Upper lobe of right lung (tissue), 1 donor: ENCODE measurements at regions not wholly inside any gene's neighbourhood (a gene's known extent, or its start where the extent isn't known, plus 50 kb on each side); places are given as distances from the start of the nearest gene placed in this dataset.

Experiments used
- ATAC-seq: fragments of 200-7000 bp; cut with Tn5 transposase; one replicate; pipeline ENCODE4 v1.9.1; 2020; ENCODE audit warnings: mild to moderate bottlenecking, moderate library complexity
- DNase-seq: peaks from one replicate; pipeline ENCODE4 v3.0.0-alpha.2; 2020
- H3K27ac ChIP-seq: fragments of 200-600 bp; one replicate; pipeline ENCODE4 v1.8.0; 2022
- H3K27me3 ChIP-seq: fragments of 200-600 bp; one replicate; pipeline ENCODE4 v1.8.0; 2022; ENCODE audit warnings: mild to moderate bottlenecking
- H3K36me3 ChIP-seq: fragments of 200-600 bp; one replicate; pipeline ENCODE4 v1.8.0; 2022
- H3K4me1 ChIP-seq: fragments of 200-600 bp; one replicate; pipeline ENCODE4 v1.8.0; 2022
- H3K4me3 ChIP-seq: fragments of 200-600 bp; one replicate; pipeline ENCODE4 v1.8.0; 2022; ENCODE audit warnings: mild to moderate bottlenecking
- H3K9me3 ChIP-seq: fragments of 200-600 bp; one replicate; pipeline ENCODE4 v1.8.0; 2022
- CTCF ChIP-seq: fragments of 200-600 bp; IDR thresholded peaks from one replicate; pipeline ENCODE4 v1.8.0; 2022; ENCODE audit warnings: antibody characterized with exemption
- intact Hi-C: fragments of 100-400 bp; cut with DNase I; formaldehyde crosslinking; loops from one replicate; pipeline ENCODE4 v1.11.0; 2022
- donor health status: DM: no; HTN: yes; CAD: no; lungs with severe emphysema.

GRCh38 chr21:28763809-28764418, 228.8 kb downstream of the LTN1 start:
- Histone ChIP-seq H3K27me3 (no peaks in the 10 kb centered on the region), H3K9me3 (no peaks in the 10 kb centered on the region), H3K4me3 (no peak overlapping the region), H3K36me3 (no peaks in the 10 kb centered on the region), H3K27ac (no peak overlapping the region), H3K4me1 (no peaks in the 10 kb centered on the region)
- intact Hi-C loops, result no loop called here
- no peak for TF ChIP-seq CTCF
- no peak for DNase-seq
- no peak for ATAC-seq

- no peak for DNase-seq
- no peak for TF ChIP-seq CTCF
Measured at GRCh38 chr21:28762357-28762735, 230.3 kb downstream of the LTN1 start.

GRCh38 chr21:28761674-28762356, 230.9 kb downstream of the LTN1 start:
- Histone ChIP-seq H3K27me3 (no peaks in the 10 kb centered on the region), H3K9me3 (no peaks in the 10 kb centered on the region), H3K27ac (no peak overlapping the region), H3K36me3 (no peaks in the 10 kb centered on the region), H3K4me1 (no peaks in the 10 kb centered on the region), H3K4me3 (no peak overlapping the region)
- intact Hi-C loops, result no loop called here
- no peak for TF ChIP-seq CTCF
- no peak for DNase-seq
- ATAC-seq, result no peak

More at GRCh38 chr21:28762357-28762735, 230.3 kb downstream of the LTN1 start:
- intact Hi-C loops, result no loop called here
- no peak overlapping the region for H3K27ac ChIP-seq
- no peak overlapping the region for H3K4me3 ChIP-seq
- H3K9me3 ChIP-seq, result no peaks in the 10 kb centered on the region
- H3K36me3 ChIP-seq, result no peaks in the 10 kb centered on the region
- no peaks in the 10 kb centered on the region for H3K4me1 ChIP-seq
- ATAC-seq, result no peak
- H3K27me3 ChIP-seq, result no peaks in the 10 kb centered on the region

- H3K27me3 ChIP-seq, result no peaks in the 10 kb centered on the region
- H3K9me3 ChIP-seq, result no peaks in the 10 kb centered on the region
- H3K4me3 ChIP-seq, result no peak overlapping the region
- no peak for TF ChIP-seq CTCF
- DNase-seq (no peak), ATAC-seq (no peak)
- no peak overlapping the region for H3K27ac ChIP-seq
- intact Hi-C loops, result no loop called here
- peaks cover 5% of the 10 kb centered on the region for H3K4me1 ChIP-seq
- no peaks in the 10 kb centered on the region for H3K36me3 ChIP-seq
Measured at GRCh38 chr21:28758883-28759242, 233.8 kb downstream of the LTN1 start.

- no peak overlapping the region for H3K27ac ChIP-seq
- no peaks in the 10 kb centered on the region for H3K9me3 ChIP-seq
- H3K4me1 ChIP-seq, result peaks cover 5% of the 10 kb centered on the region
- DNase-seq, result no peak
- no peak for TF ChIP-seq CTCF
- no peaks in the 10 kb centered on the region for H3K27me3 ChIP-seq
- intact Hi-C loops, result no loop called here
- H3K4me3 ChIP-seq, result no peak overlapping the region
- no peaks in the 10 kb centered on the region for H3K36me3 ChIP-seq
- no peak for ATAC-seq
Measured at GRCh38 chr21:28758042-28758882, 234.4 kb downstream of the LTN1 start.
